Heart left ventricle (tissue), 16 donors: ENCODE measurements at regions not wholly inside any gene's neighbourhood (a gene's known extent, or its start where the extent isn't known, plus 50 kb on each side); places are given as distances from the start of the nearest gene placed in this dataset.

Source experiments
- ATAC-seq, 4 donors: fragments of 200-7000 bp; cut with Tn5 transposase; one replicate each; pipeline ENCODE4 v1.9.1; 2020 to 2022; ENCODE audit warnings: moderate library complexity in 4 of 4, mild to moderate bottlenecking in 3 of 4, moderate number of reproducible peaks in 1 of 4
- DNase-seq, 5 donors: peaks; one replicate each; pipeline ENCODE4 v3.0.0-alpha.2; 2020
- H3K27ac ChIP-seq, 12 donors: fragments of 200-600 bp; sonication (generic) in 4 of 12; one replicate each; pipeline versions ENCODE4 v1.5.0 to v1.8.0; 2016 to 2022; ENCODE audit warnings: mild to moderate bottlenecking in 2 of 12
- H3K27me3 ChIP-seq, 9 donors: fragments of 200-600 bp; sonication (generic) in 2 of 9; one replicate each; pipeline versions ENCODE4 v1.5.1 to v1.8.0; 2016 to 2022; ENCODE audit warnings: mild to moderate bottlenecking in 3 of 9
- H3K36me3 ChIP-seq, 9 donors: fragments of 200-600 bp; sonication (generic) in 2 of 9; one replicate each; pipeline versions ENCODE4 v1.5.0 to v1.8.0; 2018 to 2022; ENCODE audit warnings: mild to moderate bottlenecking in 2 of 9
- H3K4me1 ChIP-seq, 12 donors: fragments of 200-600 bp; sonication (generic) in 4 of 12; one replicate each; pipeline versions ENCODE4 v1.5.0 to v1.8.0; 2016 to 2022; ENCODE audit warnings: mild to moderate bottlenecking in 3 of 12
- H3K4me3 ChIP-seq, 12 donors: fragments of 200-600 bp; sonication (generic) in 4 of 12; one replicate each; pipeline versions ENCODE4 v1.5.0 to v1.8.0; 2017 to 2022; ENCODE audit warnings: mild to moderate bottlenecking in 9 of 12, moderate library complexity in 4 of 12
- H3K9me3 ChIP-seq, 12 donors: fragments of 200-600 bp; sonication (generic) in 4 of 12; one replicate each; pipeline versions ENCODE4 v1.5.0 to v1.8.0; 2016 to 2022; ENCODE audit warnings: mild to moderate bottlenecking in 1 of 12
- CTCF ChIP-seq, 12 donors: fragments of 200-600 bp; sonication (generic) in 4 of 12; IDR thresholded peaks; one replicate each; pipeline versions ENCODE4 v1.5.0 to v1.8.0; 2018 to 2022; ENCODE audit warnings: antibody characterized with exemption in 12 of 12, mild to moderate bottlenecking in 5 of 12
- POLR2A ChIP-seq, 2 donors: fragments of 450-650 bp; IDR thresholded peaks; one replicate each; pipeline ENCODE4 v1.6.1; 2017; ENCODE audit warnings: antibody characterized with exemption in 2 of 2, mild to moderate bottlenecking in 2 of 2, moderate library complexity in 2 of 2
- whole genome bisulfite sequencing, 4 donors: extraction: QIAGEN DNeasy Blood & Tissue Kit in 2 of 4; methylation state at CpG; one replicate each; pipeline versions ENCODE4 v1.1.5 to v1.1.7; 2013 to 2018; 5-methylcytosine and 5-hydroxymethylcytosine counted together
- intact Hi-C, 10 donors: fragments of 100-400 bp; cut with DNase I; formaldehyde crosslinking; loops; one replicate each; pipeline versions ENCODE4 v1.11.1 to v1.14.2; 2022
- donor health status: ischemic (EF 13 %, LVEDD 7.1; RV severe dilation, severe dysfunction).
- donor health status: healthy with polysubstance abuse.
- donor health status: DM: no; HTN: yes; CAD: no.
- donor health status: DM: no; HTN: no; CAD: no.
- donor health status: ischemic (EF 25% LVEDD 6.9; RV normal size, moderate dysfunction).
- donor health status: ischemic (EF 25% LVEDD 5.7; RV mildly dilated, moderate dysfunction).
- donor health status: healthy.
- donor health status: DM: yes; HTN: yes; CAD: no.
- donor health status: ischemic (EF 35%, LVEDD 5.7; RV mildly dilated, moderate dysfunction).
- donor health status: nonischemic (EF 11% LVEDD 7.7; RV severe dilation, severe dysfunction).
- donor health status: DM: yes; HTN: yes; CAD: no.
- donor health status: PGD.
- donor health status: ischemic (EF 29% LVEDD 5.4; RV normal size, mild dysfunction).
- donor health status: nonischemic (EF 23%, LVEDD 6.1; RV moderate dilation, normal function).

- TF ChIP-seq CTCF (IDR thresholded peaks at IDR 0.05) = no peak
- TF ChIP-seq POLR2A (IDR thresholded peaks at IDR 0.05) = no peak
- no peak for DNase-seq
These were observed 1755.3 kb upstream of the SPRY2 start for GRCh38 chr13:82096256-82096655.

GRCh38 chr13:82092312-82092711 is 1751.4 kb upstream of the SPRY2 start:
- Histone ChIP-seq H3K36me3 (no peaks in the 10 kb centered on the region), H3K9me3 (peaks cover 0 to 6% (median 0%) of the 10 kb centered on the region in 12 donors), H3K4me3 (no peak overlapping the region), H3K27me3 (no peaks in the 10 kb centered on the region), H3K27ac (no peak overlapping the region), H3K4me1 (no peaks in the 10 kb centered on the region)
- no peak for ATAC-seq
- no peak for DNase-seq
- intact Hi-C loops = no loop called here
- 70 to 81% (median 79%) methylated on average over 3 of the region's 3 CpGs for WGBS, 4 donors
- no peak for TF ChIP-seq POLR2A (IDR thresholded peaks at IDR 0.05)
- no peak for TF ChIP-seq CTCF (IDR thresholded peaks at IDR 0.05)

More at GRCh38 chr13:82096256-82096655, 1755.3 kb upstream of the SPRY2 start:
- Histone ChIP-seq H3K27me3 (no peaks in the 10 kb centered on the region), H3K4me1 (no peaks in the 10 kb centered on the region), H3K9me3 (peaks cover 0 to 6% (median 0%) of the 10 kb centered on the region in 12 donors), H3K27ac (no peak overlapping the region), H3K36me3 (no peaks in the 10 kb centered on the region), H3K4me3 (no peak overlapping the region)
- intact Hi-C loops = no loop called here
- WGBS, 4 donors = 88 to 89% (median 89%) methylated on average over 5 of the region's 5 CpGs
- ATAC-seq = no peak

- Histone ChIP-seq H3K4me1 (no peaks in the 10 kb centered on the region), H3K27ac (no peak overlapping the region), H3K9me3 (peaks cover 0 to 5% (median 0%) of the 10 kb centered on the region in 12 donors), H3K27me3 (no peaks in the 10 kb centered on the region), H3K4me3 (no peak overlapping the region), H3K36me3 (no peaks in the 10 kb centered on the region)
- no peak for DNase-seq
- ATAC-seq = no peak
- intact Hi-C loops = no loop called here
- 0 to 64% (median 28%) methylated on average over 1 of the region's 1 CpG for WGBS, 4 donors
- TF ChIP-seq POLR2A (IDR thresholded peaks at IDR 0.05) (no peak), CTCF (IDR thresholded peaks at IDR 0.05) (no peak)
These were observed 1747.9 kb upstream of the SPRY2 start for GRCh38 chr13:82088781-82089180.

- Histone ChIP-seq H3K9me3 (no peaks in the 10 kb centered on the region), H3K36me3 (no peaks in the 10 kb centered on the region), H3K4me3 (no peak overlapping the region), H3K4me1 (no peaks in the 10 kb centered on the region), H3K27me3 (no peaks in the 10 kb centered on the region), H3K27ac (no peak overlapping the region)
- intact Hi-C loops = no loop called here
- DNase-seq (no peak), ATAC-seq (no peak)
- 79 to 87% (median 86%) methylated on average over 5 of the region's 5 CpGs for WGBS, 4 donors
- TF ChIP-seq CTCF (IDR thresholded peaks at IDR 0.05) (no peak), POLR2A (IDR thresholded peaks at IDR 0.05) (no peak)
These were observed 1735.6 kb upstream of the SPRY2 start for GRCh38 chr13:82076496-82076895.
